NCI-H187 (cell line): ENCODE measurements at regions not wholly inside any gene's neighbourhood (a gene's known extent, or its start where the extent isn't known, plus 50 kb on each side); places are given as distances from the start of the nearest gene placed in this dataset.

Experiments
- DNase-seq, 2 experiments: peaks; one replicate each; lab custom pipeline; 2025; lab: John Stamatoyannopoulos, UW

GRCh38 chr2:8204711-8205110 is 477.1 kb upstream of the ID2 start:
- DNase-seq, result no peak

GRCh38 chr2:8209494-8209893 is 472.4 kb upstream of the ID2 start:
- no peak for DNase-seq

- no peak for DNase-seq
Measured at GRCh38 chr2:8211384-8211783, 470.5 kb upstream of the ID2 start.

- DNase-seq, result no peak
Measured at GRCh38 chr2:8212239-8212638, 469.6 kb upstream of the ID2 start.

GRCh38 chr2:8214036-8214615 is 467.7 kb upstream of the ID2 start:
- no peak for DNase-seq

- no peak for DNase-seq
Measured at GRCh38 chr2:8215159-8215863, 466.5 kb upstream of the ID2 start.

- no peak for DNase-seq
Measured at GRCh38 chr2:8215982-8216381, 465.9 kb upstream of the ID2 start.

- no peak for DNase-seq
Measured at GRCh38 chr2:8216397-8216796, 465.5 kb upstream of the ID2 start.

GRCh38 chr2:8217468-8218030 is 464.3 kb upstream of the ID2 start:
- no peak for DNase-seq

GRCh38 chr2:8219096-8219495 is 462.8 kb upstream of the ID2 start:
- no peak for DNase-seq

GRCh38 chr2:8219631-8220355 is 462.1 kb upstream of the ID2 start:
- DNase-seq, result no peak

- no peak for DNase-seq
Measured at GRCh38 chr2:8222979-8223694, 458.7 kb upstream of the ID2 start.

- DNase-seq, result no peak
Measured at GRCh38 chr2:8223695-8224346, 458.0 kb upstream of the ID2 start.

- no peak for DNase-seq
Measured at GRCh38 chr2:8224347-8225190, 457.3 kb upstream of the ID2 start.

- no peak for DNase-seq
Measured at GRCh38 chr2:8225266-8225665, 456.6 kb upstream of the ID2 start.

- no peak for DNase-seq
Measured at GRCh38 chr2:8225798-8226197, 456.1 kb upstream of the ID2 start.

GRCh38 chr2:8229546-8229986 is 452.3 kb upstream of the ID2 start:
- no peak for DNase-seq

GRCh38 chr2:8230466-8230865 is 451.4 kb upstream of the ID2 start:
- no peak for DNase-seq

GRCh38 chr2:8231902-8232301 is 450.0 kb upstream of the ID2 start:
- DNase-seq, result no peak

GRCh38 chr2:8232871-8233270 is 449.0 kb upstream of the ID2 start:
- DNase-seq, result no peak

- no peak for DNase-seq
Measured at GRCh38 chr2:8234253-8234652, 447.6 kb upstream of the ID2 start.
